ENCODE measurements at regions not wholly inside any gene's neighbourhood (a gene's known extent, or its start where the extent isn't known, plus 50 kb on each side); places are given as distances from the start of the nearest gene placed in this dataset.

DNA sequence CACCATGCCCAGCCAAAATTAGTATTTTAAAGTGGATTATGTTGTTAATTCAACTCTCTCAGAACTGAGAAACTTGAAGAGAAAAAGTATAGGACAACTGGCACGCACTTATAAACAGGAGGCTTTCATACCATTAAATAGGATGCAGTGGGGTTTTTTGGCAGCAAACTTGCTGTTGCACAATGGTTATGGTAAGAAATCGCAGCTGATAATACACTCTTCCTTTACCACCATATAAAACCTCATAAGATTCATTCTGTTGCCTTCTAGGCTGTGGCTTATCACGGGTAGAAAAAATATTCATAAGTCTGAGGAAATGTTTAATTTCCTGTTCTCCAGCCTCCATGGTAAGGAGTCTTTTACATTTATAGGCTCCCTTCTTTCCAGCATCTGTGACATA is 95.3 kb downstream of the TMCO5A start:
- no peaks in the 10 kb centered on the region for H3K27me3 ChIP-seq
- H3K27ac ChIP-seq: no peak overlapping the region
- no peak overlapping the region for H3K4me3 ChIP-seq
- DNase-seq (ENCODE audit: low read depth in 1 of 2, low spot score in 1 of 2): peak in 1 of 2 donors; percentile 95
- no peaks in the 10 kb centered on the region for H3K4me1 ChIP-seq (ENCODE audit: low read depth)
- no peaks in the 10 kb centered on the region for H3K36me3 ChIP-seq
- TF ChIP-seq, protein P1, sequence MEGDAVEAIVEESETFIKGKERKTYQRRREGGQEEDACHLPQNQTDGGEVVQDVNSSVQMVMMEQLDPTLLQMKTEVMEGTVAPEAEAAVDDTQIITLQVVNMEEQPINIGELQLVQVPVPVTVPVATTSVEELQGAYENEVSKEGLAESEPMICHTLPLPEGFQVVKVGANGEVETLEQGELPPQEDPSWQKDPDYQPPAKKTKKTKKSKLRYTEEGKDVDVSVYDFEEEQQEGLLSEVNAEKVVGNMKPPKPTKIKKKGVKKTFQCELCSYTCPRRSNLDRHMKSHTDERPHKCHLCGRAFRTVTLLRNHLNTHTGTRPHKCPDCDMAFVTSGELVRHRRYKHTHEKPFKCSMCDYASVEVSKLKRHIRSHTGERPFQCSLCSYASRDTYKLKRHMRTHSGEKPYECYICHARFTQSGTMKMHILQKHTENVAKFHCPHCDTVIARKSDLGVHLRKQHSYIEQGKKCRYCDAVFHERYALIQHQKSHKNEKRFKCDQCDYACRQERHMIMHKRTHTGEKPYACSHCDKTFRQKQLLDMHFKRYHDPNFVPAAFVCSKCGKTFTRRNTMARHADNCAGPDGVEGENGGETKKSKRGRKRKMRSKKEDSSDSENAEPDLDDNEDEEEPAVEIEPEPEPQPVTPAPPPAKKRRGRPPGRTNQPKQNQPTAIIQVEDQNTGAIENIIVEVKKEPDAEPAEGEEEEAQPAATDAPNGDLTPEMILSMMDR (IDR thresholded peaks at IDR 0.05; ENCODE audit: low read depth, low read length): no peak
- H3K9me3 ChIP-seq (ENCODE audit: low read depth): no peaks in the 10 kb centered on the region

DNA sequence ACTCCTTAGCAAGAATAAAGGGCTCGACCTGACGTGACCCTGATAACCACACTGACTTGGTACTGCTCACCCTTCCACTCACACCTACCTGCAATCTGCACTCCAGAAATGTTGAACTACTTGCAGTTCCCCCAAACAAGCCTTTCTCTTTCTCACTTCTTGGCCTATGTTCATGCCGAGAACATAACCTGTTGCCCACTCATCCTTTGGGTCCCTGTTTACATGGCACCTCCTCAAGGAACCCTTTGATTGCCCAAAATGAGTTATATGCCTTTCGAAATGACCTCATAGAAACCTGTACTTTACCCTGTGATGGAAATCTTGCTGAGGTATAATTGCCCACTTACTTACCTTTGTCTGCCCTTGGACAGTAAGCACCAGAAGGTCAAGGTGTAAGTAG is 96.2 kb downstream of the TMCO5A start:
- Histone ChIP-seq H3K27ac (no peak overlapping the region), H3K27me3 (no peaks in the 10 kb centered on the region), H3K4me1 (ENCODE audit: low read depth) (no peaks in the 10 kb centered on the region), H3K36me3 (no peaks in the 10 kb centered on the region), H3K4me3 (no peak overlapping the region), H3K9me3 (ENCODE audit: low read depth) (no peaks in the 10 kb centered on the region)
- no peak for DNase-seq (ENCODE audit: low read depth in 1 of 2, low spot score in 1 of 2)
- TF ChIP-seq, protein P1 (IDR thresholded peaks at IDR 0.05; ENCODE audit: low read depth, low read length): no peak

DNA sequence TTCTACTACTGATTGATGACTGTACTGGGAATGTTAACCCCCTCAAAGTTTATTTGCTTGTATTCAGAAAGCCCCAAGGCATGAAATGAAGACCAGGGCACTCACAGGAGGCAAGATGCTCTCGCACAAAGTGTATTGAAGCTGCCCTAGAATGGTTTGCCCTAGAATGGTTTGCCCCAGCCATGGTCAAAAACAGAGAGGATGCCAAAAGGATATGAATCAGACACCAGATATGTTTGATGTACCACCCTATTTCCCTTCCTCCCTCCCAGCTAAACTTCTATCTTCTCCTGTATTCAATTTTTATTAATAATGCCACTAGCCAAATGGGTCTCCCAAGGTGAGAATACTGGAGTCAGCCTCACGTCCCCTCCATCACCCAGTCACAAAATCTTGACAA is 101.3 kb downstream of the TMCO5A start:
- no peaks in the 10 kb centered on the region for H3K4me1 ChIP-seq (ENCODE audit: low read depth)
- no peaks in the 10 kb centered on the region for H3K36me3 ChIP-seq
- TF ChIP-seq, protein P1 (IDR thresholded peaks at IDR 0.05; ENCODE audit: low read depth, low read length): no peak
- no peak for DNase-seq (ENCODE audit: low read depth in 1 of 2, low spot score in 1 of 2)
- no peak overlapping the region for H3K4me3 ChIP-seq
- no peaks in the 10 kb centered on the region for H3K27me3 ChIP-seq
- no peaks in the 10 kb centered on the region for H3K9me3 ChIP-seq (ENCODE audit: low read depth)
- no peak overlapping the region for H3K27ac ChIP-seq

DNA sequence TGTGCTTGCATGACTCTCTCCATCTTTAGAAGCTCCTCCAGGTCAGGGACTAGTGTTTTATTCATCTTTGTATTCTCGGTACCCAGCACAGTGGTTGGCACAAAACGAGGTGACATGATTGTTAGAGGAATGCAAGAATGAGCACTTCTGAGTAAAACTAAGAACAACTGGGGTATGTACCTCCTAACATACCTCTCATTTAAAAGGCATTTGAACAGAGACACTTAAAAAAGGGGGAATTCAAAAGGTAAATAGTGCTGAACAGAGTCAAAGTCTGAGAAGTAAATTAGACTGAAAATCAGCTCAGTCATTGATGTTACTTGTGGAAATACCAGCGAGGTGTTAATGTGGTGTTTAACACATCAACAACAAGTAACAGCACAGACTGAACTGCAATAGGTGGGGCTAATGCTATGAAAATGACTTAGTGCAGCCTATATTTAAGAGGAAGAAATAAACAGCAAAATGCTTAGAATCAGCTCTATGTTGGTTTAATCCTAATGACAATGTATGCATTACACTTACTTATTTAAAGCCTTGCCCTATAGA is 102.4 kb downstream of the TMCO5A start:
- H3K9me3 ChIP-seq (ENCODE audit: low read depth): no peaks in the 10 kb centered on the region

DNA sequence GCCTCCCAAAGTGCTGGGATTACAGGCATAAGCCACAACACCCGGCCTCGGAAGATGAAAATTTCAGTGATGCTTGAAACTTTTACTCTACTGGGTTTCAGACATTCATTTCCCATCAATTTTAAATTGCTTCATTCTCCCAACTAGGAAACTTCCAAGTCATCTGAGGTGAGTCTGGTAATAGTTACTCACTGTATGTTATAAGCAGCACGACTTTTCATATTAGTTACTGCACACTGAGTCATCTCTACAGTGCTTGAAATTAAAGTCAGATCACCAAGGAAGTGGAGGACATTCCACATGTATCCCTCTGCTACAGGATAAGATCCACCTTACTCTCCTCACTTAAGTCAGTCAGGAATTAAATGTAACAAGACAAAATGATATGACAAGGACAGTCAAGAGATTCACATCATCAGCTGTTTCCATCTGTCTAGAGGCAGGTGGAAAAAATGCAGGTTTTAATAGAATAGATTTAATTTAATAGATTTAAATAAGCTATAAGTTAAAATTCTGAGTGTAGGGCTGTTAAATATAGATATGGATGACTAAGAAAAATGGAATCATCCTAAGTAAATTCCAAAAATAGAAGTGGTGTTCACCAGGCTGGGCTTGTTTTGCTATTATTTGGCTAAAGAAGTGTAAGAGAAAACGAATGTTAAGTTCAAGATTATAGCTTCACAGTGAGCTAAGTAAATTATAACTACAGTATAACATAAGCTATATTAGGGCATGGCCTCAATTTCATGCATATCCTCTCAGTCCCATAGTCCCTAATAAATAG is 104.4 kb downstream of the TMCO5A start:
- H3K9me3 ChIP-seq (ENCODE audit: low read depth): no peaks in the 10 kb centered on the region
- H3K27ac ChIP-seq: no peak overlapping the region
- peak in 1 of 2 donors; percentile 57 for DNase-seq (ENCODE audit: low read depth in 1 of 2, low spot score in 1 of 2)
- no peak overlapping the region for H3K4me3 ChIP-seq
- H3K36me3 ChIP-seq: no peaks in the 10 kb centered on the region
- H3K4me1 ChIP-seq (ENCODE audit: low read depth): no peaks in the 10 kb centered on the region
- TF ChIP-seq, protein P1 (IDR thresholded peaks at IDR 0.05; ENCODE audit: low read depth, low read length): no peak
- no peaks in the 10 kb centered on the region for H3K27me3 ChIP-seq

More for the DNA sequence above, 102.4 kb downstream of the TMCO5A start:
- H3K4me3 ChIP-seq: no peak overlapping the region
- DNase-seq (ENCODE audit: low read depth in 1 of 2, low spot score in 1 of 2): no peak
- H3K27me3 ChIP-seq: no peaks in the 10 kb centered on the region
- no peaks in the 10 kb centered on the region for H3K4me1 ChIP-seq (ENCODE audit: low read depth)
- H3K27ac ChIP-seq: no peak overlapping the region
- H3K36me3 ChIP-seq: no peaks in the 10 kb centered on the region
- TF ChIP-seq, protein P1 (IDR thresholded peaks at IDR 0.05; ENCODE audit: low read depth, low read length): no peak

Data from cardiac muscle cell (in vitro differentiated cells and primary cell).